GM12865 (cell line): ENCODE measurements at regions not wholly inside any gene's neighbourhood (a gene's known extent, or its start where the extent isn't known, plus 50 kb on each side); places are given as distances from the start of the nearest gene placed in this dataset.

Experiments
- DNase-seq: peaks from one replicate; pipeline ENCODE4 v3.0.0; 2010; ENCODE audit warnings: low read depth
- H3K4me3 ChIP-seq: 2 replicates; pipeline ENCODE4 v1.5.1; 2011; ENCODE audit warnings: mild to moderate bottlenecking, low read depth, low read length, control low read depth
- CTCF ChIP-seq: IDR thresholded peaks from 2 replicates; pipeline ENCODE4 v1.5.1; 2011; ENCODE audit warnings: low read length, control low read depth, low read depth, inconsistent platforms; ENCODE audit not compliant: insufficient read depth; ENCODE audit errors: missing control alignments

DNA sequence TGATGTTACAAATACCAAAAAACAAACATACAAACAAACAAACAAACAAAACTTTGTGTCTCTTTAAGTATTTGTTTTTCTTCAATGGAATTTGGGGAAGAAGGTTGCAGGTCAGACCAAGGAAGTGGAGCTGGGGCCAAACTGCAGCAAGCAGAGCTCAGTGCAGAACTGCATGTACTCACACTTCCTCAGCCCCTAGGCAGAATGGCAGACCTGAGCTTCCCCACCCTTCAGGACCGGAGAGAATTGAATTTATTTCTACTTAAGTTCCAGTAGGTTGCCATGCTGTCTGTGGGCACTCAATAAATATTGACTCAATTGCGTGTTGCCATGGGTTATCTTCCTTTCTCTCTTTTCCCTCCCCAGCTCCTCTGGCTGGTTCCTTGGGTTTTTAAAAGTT is 173.6 kb downstream of the PTGER3 start:
- TF ChIP-seq CTCF, result no peak
- no peak for DNase-seq
- no peak overlapping the region for H3K4me3 ChIP-seq

DNA sequence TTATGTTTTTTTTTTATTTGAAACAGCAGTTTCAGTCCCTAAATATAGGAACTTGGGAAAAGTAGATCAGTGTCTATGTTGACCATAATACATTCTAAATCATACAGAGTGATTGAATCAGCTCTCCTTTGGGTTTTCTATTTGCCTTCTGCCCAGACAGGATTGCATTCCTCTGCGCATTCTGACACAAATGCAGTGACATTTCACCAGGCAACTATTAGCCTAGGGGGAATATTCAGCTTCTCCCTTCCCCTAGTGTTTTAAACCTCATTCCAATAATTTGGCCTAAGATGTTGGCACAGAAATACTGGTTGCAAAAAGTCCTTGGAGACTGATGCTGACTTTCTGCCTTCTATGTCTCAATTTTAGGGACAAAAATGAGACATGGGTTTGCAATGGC is 172.8 kb downstream of the PTGER3 start:
- H3K4me3 ChIP-seq, result no peak overlapping the region
- no peak for DNase-seq
- no peak for TF ChIP-seq CTCF

GRCh38 chr1:70877343-70877742 is 170.3 kb downstream of the PTGER3 start:
- H3K4me3 ChIP-seq, result no peak overlapping the region
- DNase-seq, result no peak
- TF ChIP-seq CTCF, result no peak

DNA sequence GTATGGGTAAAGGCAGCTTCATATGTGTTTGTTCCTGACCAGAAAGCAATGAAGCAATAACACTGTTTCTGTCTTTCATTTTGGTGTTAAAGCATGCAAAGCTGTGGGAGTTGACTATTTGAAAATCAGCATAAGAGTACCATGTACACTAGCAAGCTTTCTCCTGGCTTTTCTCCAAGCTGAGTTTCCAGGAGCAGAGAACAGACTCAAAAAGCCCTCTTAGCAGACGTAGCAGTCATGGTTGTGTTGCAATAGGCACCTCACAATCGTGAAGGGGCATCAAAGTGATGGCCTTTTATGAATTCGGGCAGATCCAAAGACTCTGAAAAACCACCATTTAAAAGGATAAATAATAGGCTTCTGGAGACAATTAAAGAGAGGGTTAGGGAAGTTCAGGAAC is 159.7 kb downstream of the PTGER3 start:
- no peak for TF ChIP-seq CTCF
- no peak overlapping the region for H3K4me3 ChIP-seq

GRCh38 chr1:70888722-70889121 is 158.9 kb downstream of the PTGER3 start:
- no peak for DNase-seq

More for the DNA sequence above, 159.7 kb downstream of the PTGER3 start:
- DNase-seq, result no peak

DNA sequence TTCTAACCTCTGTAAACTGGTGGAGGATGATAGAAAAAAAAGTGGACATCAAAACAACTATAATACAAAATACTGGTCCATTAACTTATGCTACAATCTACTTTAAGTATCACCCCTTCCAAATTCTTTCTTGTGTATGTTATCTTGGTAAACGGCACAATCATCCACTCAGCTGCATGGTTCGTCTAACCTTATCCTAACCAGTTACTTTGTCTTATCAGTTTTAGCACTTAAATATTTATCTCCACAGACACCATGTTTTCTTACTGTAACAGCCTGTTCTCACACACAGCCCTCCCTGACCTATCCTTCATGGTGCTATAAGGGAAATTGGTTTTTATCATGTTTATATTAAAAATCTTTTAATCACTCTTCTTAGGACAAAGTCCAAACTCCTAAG is 157.2 kb downstream of the PTGER3 start:
- no peak overlapping the region for H3K4me3 ChIP-seq
- no peak for TF ChIP-seq CTCF
- DNase-seq, result no peak

More at GRCh38 chr1:70888722-70889121, 158.9 kb downstream of the PTGER3 start:
- TF ChIP-seq CTCF, result no peak
- no peak overlapping the region for H3K4me3 ChIP-seq

DNA sequence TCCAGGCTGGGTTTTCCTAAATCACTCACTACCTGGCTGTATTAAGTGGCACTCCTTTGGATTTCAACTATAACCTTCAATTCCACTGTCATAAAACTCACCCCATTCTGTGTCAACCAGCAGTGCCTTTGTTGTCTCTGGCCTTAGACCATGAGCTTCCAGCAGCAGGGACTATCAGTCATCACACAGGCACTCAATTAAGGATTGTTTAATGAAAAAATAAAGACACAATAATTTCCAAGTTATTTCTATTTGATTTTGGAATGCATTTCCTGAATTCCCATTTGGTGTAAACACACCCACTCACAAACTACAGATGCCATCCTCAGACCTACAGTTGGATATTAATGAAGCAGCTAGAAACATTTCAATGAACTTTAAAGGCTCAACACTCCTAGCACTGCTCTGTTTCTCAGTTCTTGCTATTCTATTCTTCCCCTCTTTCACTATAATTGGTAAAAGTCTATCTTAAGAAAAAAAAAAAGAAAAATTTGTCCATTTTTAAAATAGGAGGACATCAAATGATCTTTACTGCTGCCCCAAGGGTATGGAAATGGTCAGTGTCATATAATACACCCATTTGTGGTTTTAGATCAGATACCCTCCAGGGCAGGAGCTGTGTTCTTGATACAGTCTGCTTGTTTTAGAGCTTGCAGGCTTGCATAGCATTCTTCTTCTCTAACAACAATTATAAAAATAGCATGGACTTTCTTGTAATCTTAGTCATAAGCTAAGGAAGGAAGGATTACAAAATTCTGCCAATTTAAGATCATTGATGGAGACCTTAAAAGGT is 156.4 kb downstream of the PTGER3 start:
- DNase-seq, result no peak
- H3K4me3 ChIP-seq, result no peak overlapping the region
- TF ChIP-seq CTCF, result no peak
